DOHH2 (cell line): ENCODE measurements at regions not wholly inside any gene's neighbourhood (a gene's known extent, or its start where the extent isn't known, plus 50 kb on each side); places are given as distances from the start of the nearest gene placed in this dataset.

ENCODE experiments used
- H3F3A ChIP-seq: fragments of 200-600 bp; sonication (generic), shearing (Covaris generic); 2 replicates; pipeline ENCODE4 v1.6.0; 2016; ENCODE audit warnings: antibody characterized with exemption, mild to moderate bottlenecking; ENCODE audit not compliant: control insufficient read depth, insufficient read depth
- H3K27ac ChIP-seq: fragments of 200-600 bp; sonication (generic); 2 replicates; pipeline ENCODE4 v1.5.1; 2014; ENCODE audit warnings: low read depth, mild to moderate bottlenecking, low read length, moderate library complexity
- H3K27me3 ChIP-seq: fragments of 200-600 bp; sonication (generic); 2 replicates; pipeline ENCODE4 v1.6.1; 2014; ENCODE audit warnings: mild to moderate bottlenecking, low read length, mixed read lengths; ENCODE audit not compliant: control insufficient read depth
- H3K36me3 ChIP-seq: fragments of 200-600 bp; sonication (generic); 2 replicates; pipeline ENCODE4 v1.6.1; 2014; ENCODE audit warnings: mild to moderate bottlenecking, low read length, moderate library complexity, mixed read lengths; ENCODE audit not compliant: control insufficient read depth
- H3K4me1 ChIP-seq: fragments of 200-600 bp; sonication (generic); 2 replicates; pipeline ENCODE4 v1.6.1; 2014; ENCODE audit warnings: mild to moderate bottlenecking, low read length, mixed read lengths; ENCODE audit not compliant: control insufficient read depth
- H3K4me2 ChIP-seq: fragments of 200-600 bp; sonication (generic); 2 replicates; pipeline ENCODE4 v1.6.0; 2014; ENCODE audit warnings: mild to moderate bottlenecking, low read length, moderate library complexity
- H3K4me3 ChIP-seq: fragments of 200-600 bp; sonication (generic); 2 replicates; pipeline ENCODE4 v1.5.1; 2014; ENCODE audit warnings: mild to moderate bottlenecking, low read length, mixed read lengths
- H3K79me2 ChIP-seq: fragments of 200-600 bp; sonication (generic); 2 replicates; pipeline ENCODE4 v1.6.1; 2014; ENCODE audit warnings: mild to moderate bottlenecking, low read length, mixed read lengths; ENCODE audit not compliant: control insufficient read depth
- H3K9me2 ChIP-seq: fragments of 200-600 bp; sonication (generic); replicated peaks from 2 replicates; pipeline ENCODE4 v1.6.1; 2014; ENCODE audit warnings: mild to moderate bottlenecking, low read length, mixed read lengths; ENCODE audit not compliant: control insufficient read depth
- H3K9me3 ChIP-seq: fragments of 200-600 bp; sonication (generic); 2 replicates; pipeline ENCODE4 v1.6.1; 2014; ENCODE audit warnings: antibody characterized with exemption, low read length, mixed read lengths; ENCODE audit not compliant: control insufficient read depth, insufficient read depth
- H4K20me1 ChIP-seq: fragments of 200-600 bp; sonication (generic); 2 replicates; pipeline ENCODE4 v1.6.0; 2014; ENCODE audit warnings: low read depth, mild to moderate bottlenecking, antibody characterized with exemption, low read length, moderate library complexity; ENCODE audit not compliant: control insufficient read depth, insufficient read depth
- CTCF ChIP-seq: fragments of 200-600 bp; sonication (generic); IDR thresholded peaks from one replicate; pipeline ENCODE4 v1.5.1; 2014; ENCODE audit warnings: antibody characterized with exemption, mild to moderate bottlenecking, low read depth, low read length; ENCODE audit not compliant: poor library complexity, severe bottlenecking
- EZH2phosphoT487 ChIP-seq: fragments of 200-600 bp; sonication (generic); IDR thresholded peaks from 2 replicates; pipeline ENCODE4 v1.6.1; 2017; ENCODE audit warnings: borderline replicate concordance, mild to moderate bottlenecking, antibody characterized with exemption, low read length, moderate library complexity, mixed read lengths

- Histone ChIP-seq H3K27ac (no peak overlapping the region), H3K27me3 (peaks cover 35% of the 10 kb centered on the region), H3F3A (no peaks in the 10 kb centered on the region), H3K79me2 (no peaks in the 10 kb centered on the region), H3K36me3 (no peaks in the 10 kb centered on the region), H3K4me1 (no peaks in the 10 kb centered on the region), H3K9me3 (no peaks in the 10 kb centered on the region), H4K20me1 (no peaks in the 10 kb centered on the region), H3K4me3 (no peak overlapping the region), H3K9me2 (no peaks in the 10 kb centered on the region), H3K4me2 (no peak overlapping the region)
- TF ChIP-seq EZH2phosphoT487 = no peak
- no peak for TF ChIP-seq CTCF
Observed at GRCh38 chr14:22699801-22700564, 55.8 kb upstream of the OR6J1 start.

GRCh38 chr14:22713631-22713950 is 52.9 kb upstream of the OXA1L start:
- Histone ChIP-seq H3K9me2 (no peaks in the 10 kb centered on the region), H3K4me2 (peak overlapping the region; percentile 76), H3K36me3 (no peaks in the 10 kb centered on the region), H3K4me3 (peak overlapping the region; percentile 71), H3K27me3 (no peaks in the 10 kb centered on the region), H3K9me3 (no peaks in the 10 kb centered on the region), H3K4me1 (peaks cover 14% of the 10 kb centered on the region), H4K20me1 (no peaks in the 10 kb centered on the region), H3K27ac (no peak overlapping the region), H3F3A (no peaks in the 10 kb centered on the region), H3K79me2 (no peaks in the 10 kb centered on the region)
- no peak for TF ChIP-seq EZH2phosphoT487
- no peak for TF ChIP-seq CTCF

- H3K4me3 ChIP-seq = no peak overlapping the region
- no peak overlapping the region for H3K4me2 ChIP-seq
- peaks cover 14% of the 10 kb centered on the region for H3K4me1 ChIP-seq
- H3K36me3 ChIP-seq = no peaks in the 10 kb centered on the region
- no peaks in the 10 kb centered on the region for H3K27me3 ChIP-seq
- H3K27ac ChIP-seq = no peak overlapping the region
- H3K9me3 ChIP-seq = no peaks in the 10 kb centered on the region
- TF ChIP-seq EZH2phosphoT487 = no peak
- H4K20me1 ChIP-seq = no peaks in the 10 kb centered on the region
- H3K79me2 ChIP-seq = no peaks in the 10 kb centered on the region
- no peaks in the 10 kb centered on the region for H3K9me2 ChIP-seq
- no peaks in the 10 kb centered on the region for H3F3A ChIP-seq
Observed at GRCh38 chr14:22715186-22715812, 51.2 kb upstream of the OXA1L start.

- no peaks in the 10 kb centered on the region for H3K36me3 ChIP-seq
- no peak for TF ChIP-seq EZH2phosphoT487
- H3K4me2 ChIP-seq = no peak overlapping the region
- peaks cover 14% of the 10 kb centered on the region for H3K4me1 ChIP-seq
- H3K4me3 ChIP-seq = no peak overlapping the region
- no peak overlapping the region for H3K27ac ChIP-seq
- no peaks in the 10 kb centered on the region for H3K27me3 ChIP-seq
- H3F3A ChIP-seq = no peaks in the 10 kb centered on the region
- H4K20me1 ChIP-seq = no peaks in the 10 kb centered on the region
- no peaks in the 10 kb centered on the region for H3K9me2 ChIP-seq
- H3K9me3 ChIP-seq = no peaks in the 10 kb centered on the region
- H3K79me2 ChIP-seq = no peaks in the 10 kb centered on the region
Observed at GRCh38 chr14:22715890-22716289, 50.6 kb upstream of the OXA1L start.
